ENCODE measurements at regions not wholly inside any gene's neighbourhood (a gene's known extent, or its start where the extent isn't known, plus 50 kb on each side); places are given as distances from the start of the nearest gene placed in this dataset.

DNA sequence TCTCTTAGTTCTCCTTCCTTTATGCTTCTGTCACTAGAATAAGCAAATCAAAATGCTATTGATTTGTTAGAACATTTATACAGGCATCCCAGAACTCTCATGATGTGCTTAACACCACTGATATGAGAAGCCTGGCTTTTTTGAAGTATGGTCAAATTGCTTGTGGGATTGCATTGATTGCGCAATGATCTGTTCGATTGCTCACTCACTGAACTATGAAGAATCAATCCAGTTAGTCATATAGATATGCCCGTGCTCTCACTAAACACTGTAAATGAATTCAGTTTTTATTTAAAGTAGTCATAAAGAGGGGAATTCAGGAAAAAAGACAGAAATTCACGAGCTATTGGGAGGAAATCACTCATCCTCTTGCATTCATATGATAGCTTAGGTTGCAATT lies 1237.8 kb downstream of the SUCLG1 start:
- Histone ChIP-seq H3K9me3 (ENCODE audit: low read depth, low read length, poor library complexity, severe bottlenecking) (peaks cover 6% of the 10 kb centered on the region), H3K36me3 (ENCODE audit: insufficient read depth, low read length, poor library complexity, severe bottlenecking) (no peaks in the 10 kb centered on the region), H3K27ac (ENCODE audit: low read depth, low read length, poor library complexity, severe bottlenecking) (no peak overlapping the region), H3K4me1 (ENCODE audit: insufficient read depth, low read length, poor library complexity, severe bottlenecking) (no peaks in the 10 kb centered on the region), H3K4me3 (ENCODE audit: low read depth, low read length, poor library complexity, severe bottlenecking) (no peak overlapping the region), H3K27me3 (replicated peaks; ENCODE audit: insufficient read depth, low read depth, low read length, poor library complexity) (no peaks in the 10 kb centered on the region)
- DNase-seq (ENCODE audit: low spot score): no peak
- no TSS peak for BruUV-seq (replicated peaks)
- no peak for TF ChIP-seq EZH2 (IDR thresholded peaks at IDR 0.05; ENCODE audit: borderline replicate concordance, low read depth, low read length, poor library complexity, severe bottlenecking)
- TF ChIP-seq, protein P1, sequence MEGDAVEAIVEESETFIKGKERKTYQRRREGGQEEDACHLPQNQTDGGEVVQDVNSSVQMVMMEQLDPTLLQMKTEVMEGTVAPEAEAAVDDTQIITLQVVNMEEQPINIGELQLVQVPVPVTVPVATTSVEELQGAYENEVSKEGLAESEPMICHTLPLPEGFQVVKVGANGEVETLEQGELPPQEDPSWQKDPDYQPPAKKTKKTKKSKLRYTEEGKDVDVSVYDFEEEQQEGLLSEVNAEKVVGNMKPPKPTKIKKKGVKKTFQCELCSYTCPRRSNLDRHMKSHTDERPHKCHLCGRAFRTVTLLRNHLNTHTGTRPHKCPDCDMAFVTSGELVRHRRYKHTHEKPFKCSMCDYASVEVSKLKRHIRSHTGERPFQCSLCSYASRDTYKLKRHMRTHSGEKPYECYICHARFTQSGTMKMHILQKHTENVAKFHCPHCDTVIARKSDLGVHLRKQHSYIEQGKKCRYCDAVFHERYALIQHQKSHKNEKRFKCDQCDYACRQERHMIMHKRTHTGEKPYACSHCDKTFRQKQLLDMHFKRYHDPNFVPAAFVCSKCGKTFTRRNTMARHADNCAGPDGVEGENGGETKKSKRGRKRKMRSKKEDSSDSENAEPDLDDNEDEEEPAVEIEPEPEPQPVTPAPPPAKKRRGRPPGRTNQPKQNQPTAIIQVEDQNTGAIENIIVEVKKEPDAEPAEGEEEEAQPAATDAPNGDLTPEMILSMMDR (conservative IDR thresholded peaks at IDR 0.05; ENCODE audit: low read depth, low read length): no peak
- intact Hi-C loops (cut with micrococcal nuclease; ENCODE audit: unreplicated experiment): no loop called here
- CTCF ChIA-PET: no interaction called here
- POLR2A ChIA-PET (ENCODE audit: low non-redundant PET): no interaction called here

DNA sequence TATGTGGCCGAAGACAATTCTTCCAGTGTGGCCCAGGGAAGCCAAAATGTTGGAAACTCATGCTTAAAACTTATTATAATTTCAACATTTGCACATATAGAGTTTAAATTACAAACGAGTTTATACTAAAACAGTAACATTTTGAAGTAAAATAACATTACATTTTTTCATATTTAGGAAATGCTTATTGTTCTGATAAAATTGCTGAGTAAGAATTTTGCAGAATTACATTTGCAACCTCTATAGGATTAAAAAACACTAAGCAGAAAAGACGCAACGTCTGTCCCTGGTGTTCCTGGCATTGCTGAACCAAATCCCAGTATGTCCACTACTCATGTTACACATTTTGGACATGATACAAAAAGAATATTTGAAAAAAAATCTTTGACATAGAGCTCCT lies 1241.2 kb downstream of the SUCLG1 start:
- H3K27ac ChIP-seq (ENCODE audit: low read depth, low read length, poor library complexity, severe bottlenecking): no peak overlapping the region
- no peak overlapping the region for H3K4me3 ChIP-seq (ENCODE audit: low read depth, low read length, poor library complexity, severe bottlenecking)
- DNase-seq (ENCODE audit: low spot score): no peak
- H3K36me3 ChIP-seq (ENCODE audit: insufficient read depth, low read length, poor library complexity, severe bottlenecking): no peaks in the 10 kb centered on the region
- ChIA-PET POLR2A (ENCODE audit: low non-redundant PET) (no interaction called here), CTCF (no interaction called here)
- TF ChIP-seq, protein P1 (conservative IDR thresholded peaks at IDR 0.05; ENCODE audit: low read depth, low read length): no peak
- TF ChIP-seq EZH2 (IDR thresholded peaks at IDR 0.05; ENCODE audit: borderline replicate concordance, low read depth, low read length, poor library complexity, severe bottlenecking): no peak
- BruUV-seq (replicated peaks): no TSS peak
- H3K4me1 ChIP-seq (ENCODE audit: insufficient read depth, low read length, poor library complexity, severe bottlenecking): no peaks in the 10 kb centered on the region
- intact Hi-C loops (cut with micrococcal nuclease; ENCODE audit: unreplicated experiment): no loop called here
- H3K9me3 ChIP-seq (ENCODE audit: low read depth, low read length, poor library complexity, severe bottlenecking): peaks cover 25% of the 10 kb centered on the region
- no peaks in the 10 kb centered on the region for H3K27me3 ChIP-seq (replicated peaks; ENCODE audit: insufficient read depth, low read depth, low read length, poor library complexity)

- ChIA-PET CTCF (interaction anchor here (0.6 kb wide), 1 partner anchor 65 kb away, joined by 3 read pairs; no protein-coding TSS in a partner anchor), POLR2A (ENCODE audit: low non-redundant PET) (no interaction called here)
- Histone ChIP-seq H3K36me3 (ENCODE audit: insufficient read depth, low read length, poor library complexity, severe bottlenecking) (no peaks in the 10 kb centered on the region), H3K27me3 (replicated peaks; ENCODE audit: insufficient read depth, low read depth, low read length, poor library complexity) (no peaks in the 10 kb centered on the region), H3K4me3 (ENCODE audit: low read depth, low read length, poor library complexity, severe bottlenecking) (no peak overlapping the region), H3K27ac (ENCODE audit: low read depth, low read length, poor library complexity, severe bottlenecking) (no peak overlapping the region), H3K4me1 (ENCODE audit: insufficient read depth, low read length, poor library complexity, severe bottlenecking) (no peaks in the 10 kb centered on the region), H3K9me3 (ENCODE audit: low read depth, low read length, poor library complexity, severe bottlenecking) (no peaks in the 10 kb centered on the region)
- DNase-seq (ENCODE audit: low spot score): peak; percentile 2
- intact Hi-C loops (cut with micrococcal nuclease; ENCODE audit: unreplicated experiment): no loop called here
- TF ChIP-seq EZH2 (IDR thresholded peaks at IDR 0.05; ENCODE audit: borderline replicate concordance, low read depth, low read length, poor library complexity, severe bottlenecking): no peak
- TF ChIP-seq, protein P1 (conservative IDR thresholded peaks at IDR 0.05; ENCODE audit: low read depth, low read length): peak; percentile 47
- BruUV-seq (replicated peaks): no TSS peak
Observed at GRCh38 chr2:83196225-83196624, 1262.9 kb downstream of the SUCLG1 start.

Data from A673 (cell line).